Calu3 (cell line): ENCODE measurements at regions not wholly inside any gene's neighbourhood (a gene's known extent, or its start where the extent isn't known, plus 50 kb on each side); places are given as distances from the start of the nearest gene placed in this dataset.

Source experiments
- BruUV-seq: library from RNA; stranded (reverse); fragments of 400-500 nt; replicated peaks from 2 replicates; lab custom pipeline; 2021; lab: Mats Ljungman, UMichigan
- CTCF ChIA-PET: fragments of 300-600 bp; sonication (Branson Sonifier 250); formaldehyde crosslinking; loops from one replicate; lab custom pipeline; 2022; ENCODE audit warnings: antibody characterized with exemption; lab: Charles Lee
- DNase-seq: peaks from one replicate; pipeline ENCODE4 v3.0.0; 2022
- H3K27ac Mint-ChIP-seq: one replicate; pipeline ENCODE4 v1.8.0; 2022; ENCODE audit warnings: mixed read lengths; ENCODE audit not compliant: unreplicated experiment
- H3K27me3 Mint-ChIP-seq: one replicate; pipeline ENCODE4 v1.8.0; 2022; ENCODE audit warnings: mixed read lengths; ENCODE audit not compliant: unreplicated experiment
- H3K36me3 Mint-ChIP-seq: one replicate; pipeline ENCODE4 v1.8.0; 2022; ENCODE audit warnings: mild to moderate bottlenecking, moderate library complexity, mixed read lengths; ENCODE audit not compliant: insufficient read depth, unreplicated experiment
- H3K4me1 Mint-ChIP-seq: one replicate; pipeline ENCODE4 v1.8.0; 2022; ENCODE audit warnings: mild to moderate bottlenecking, low read depth, mixed read lengths; ENCODE audit not compliant: unreplicated experiment
- H3K4me3 Mint-ChIP-seq: one replicate; pipeline ENCODE4 v1.8.0; 2022; ENCODE audit warnings: mild to moderate bottlenecking, low read depth, moderate library complexity, mixed read lengths; ENCODE audit not compliant: unreplicated experiment
- H3K9me3 Mint-ChIP-seq: one replicate; pipeline ENCODE4 v1.8.0; 2022; ENCODE audit warnings: low read depth, mixed read lengths; ENCODE audit not compliant: unreplicated experiment
- intact Hi-C: fragments of 100-400 bp; cut with micrococcal nuclease; formaldehyde crosslinking; loops from one replicate; pipeline ENCODE4 v1.10.0; 2022; ENCODE audit not compliant: unreplicated experiment
- TF ChIP-seq, protein P1 (sequence below): fragments of 200-600 bp; IDR thresholded peaks from one replicate; pipeline ENCODE4 v1.8.0; 2022; ENCODE audit warnings: antibody characterized with exemption; ENCODE audit not compliant: unreplicated experiment

DNA sequence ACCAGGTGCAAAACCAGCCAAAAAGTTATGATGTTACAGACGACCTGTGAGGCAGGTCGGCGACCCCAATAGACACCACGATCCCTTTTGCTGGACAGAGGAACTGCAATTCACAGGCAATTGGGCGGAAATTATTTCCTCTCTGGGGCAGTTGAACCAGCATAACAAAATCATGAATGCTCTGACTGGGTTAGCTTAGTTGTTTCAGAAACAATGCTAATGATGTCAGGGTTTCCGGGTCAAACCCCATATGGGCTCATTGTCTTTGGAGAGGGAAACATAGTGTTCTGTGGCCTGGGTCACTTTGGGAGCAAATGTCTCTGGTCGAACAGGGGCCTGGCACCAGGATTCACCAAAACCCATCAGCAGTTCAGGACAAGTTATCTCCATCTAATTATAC lies 669.1 kb upstream of the NRP1 start:
- H3K9me3 Mint-ChIP-seq, result no peaks in the 10 kb centered on the region
- TF ChIP-seq, protein P1, sequence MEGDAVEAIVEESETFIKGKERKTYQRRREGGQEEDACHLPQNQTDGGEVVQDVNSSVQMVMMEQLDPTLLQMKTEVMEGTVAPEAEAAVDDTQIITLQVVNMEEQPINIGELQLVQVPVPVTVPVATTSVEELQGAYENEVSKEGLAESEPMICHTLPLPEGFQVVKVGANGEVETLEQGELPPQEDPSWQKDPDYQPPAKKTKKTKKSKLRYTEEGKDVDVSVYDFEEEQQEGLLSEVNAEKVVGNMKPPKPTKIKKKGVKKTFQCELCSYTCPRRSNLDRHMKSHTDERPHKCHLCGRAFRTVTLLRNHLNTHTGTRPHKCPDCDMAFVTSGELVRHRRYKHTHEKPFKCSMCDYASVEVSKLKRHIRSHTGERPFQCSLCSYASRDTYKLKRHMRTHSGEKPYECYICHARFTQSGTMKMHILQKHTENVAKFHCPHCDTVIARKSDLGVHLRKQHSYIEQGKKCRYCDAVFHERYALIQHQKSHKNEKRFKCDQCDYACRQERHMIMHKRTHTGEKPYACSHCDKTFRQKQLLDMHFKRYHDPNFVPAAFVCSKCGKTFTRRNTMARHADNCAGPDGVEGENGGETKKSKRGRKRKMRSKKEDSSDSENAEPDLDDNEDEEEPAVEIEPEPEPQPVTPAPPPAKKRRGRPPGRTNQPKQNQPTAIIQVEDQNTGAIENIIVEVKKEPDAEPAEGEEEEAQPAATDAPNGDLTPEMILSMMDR, result no peak
- BruUV-seq, result no TSS peak
- H3K36me3 Mint-ChIP-seq, result no peaks in the 10 kb centered on the region
- H3K27me3 Mint-ChIP-seq, result no peaks in the 10 kb centered on the region
- CTCF ChIA-PET, result no interaction called here
- no peak for DNase-seq
- no peak overlapping the region for H3K27ac Mint-ChIP-seq
- intact Hi-C loops, result no loop called here
- H3K4me1 Mint-ChIP-seq, result no peaks in the 10 kb centered on the region
- H3K4me3 Mint-ChIP-seq, result no peak overlapping the region

DNA sequence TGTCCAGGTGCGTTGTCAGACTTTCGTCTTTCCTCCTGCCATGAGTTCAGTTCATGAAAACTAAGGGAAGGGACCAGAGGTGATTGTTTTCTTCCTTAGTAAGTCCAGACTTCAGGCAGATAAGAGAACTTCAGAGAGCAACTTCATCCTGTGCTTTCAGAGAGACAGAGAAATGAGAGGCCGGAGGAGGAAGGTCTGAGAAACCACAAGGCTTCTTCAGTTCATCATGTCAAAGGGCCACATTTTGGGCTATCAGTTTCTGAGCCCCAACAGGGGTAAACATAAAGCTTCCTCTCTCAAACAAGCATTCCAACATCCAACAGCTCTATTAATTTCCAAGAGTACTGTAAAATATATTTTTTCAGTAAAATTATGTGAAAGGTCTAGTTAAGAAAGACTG lies 668.4 kb upstream of the NRP1 start:
- no peak overlapping the region for H3K4me3 Mint-ChIP-seq
- no TSS peak for BruUV-seq
- TF ChIP-seq, protein P1, result no peak
- DNase-seq, result no peak
- no peaks in the 10 kb centered on the region for H3K4me1 Mint-ChIP-seq
- no peaks in the 10 kb centered on the region for H3K27me3 Mint-ChIP-seq
- H3K27ac Mint-ChIP-seq, result no peak overlapping the region
- H3K36me3 Mint-ChIP-seq, result no peaks in the 10 kb centered on the region
- intact Hi-C loops, result no loop called here
- no peaks in the 10 kb centered on the region for H3K9me3 Mint-ChIP-seq
- CTCF ChIA-PET, result no interaction called here

DNA sequence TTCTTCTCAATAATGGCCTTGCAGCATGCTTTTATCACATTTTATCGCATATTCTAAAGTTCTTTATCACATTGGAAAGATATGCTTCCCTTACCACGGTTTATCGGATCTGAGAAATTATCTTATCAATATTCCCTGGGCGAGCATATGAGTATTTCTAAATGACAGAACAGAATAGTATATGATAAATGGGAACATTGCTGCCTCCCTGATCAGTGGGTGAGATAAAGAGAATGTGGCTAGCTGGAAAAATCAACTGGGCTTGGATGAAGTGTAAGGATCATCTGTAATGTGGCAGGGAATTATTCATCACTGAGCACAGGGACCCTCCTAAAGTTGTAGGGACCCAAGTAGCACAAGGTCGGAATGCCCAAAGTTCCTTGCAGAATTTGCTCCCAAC lies 667.4 kb upstream of the NRP1 start:
- no peak for DNase-seq
- Mint-ChIP-seq H3K4me1 (no peaks in the 10 kb centered on the region), H3K9me3 (no peaks in the 10 kb centered on the region), H3K27ac (no peak overlapping the region), H3K36me3 (no peaks in the 10 kb centered on the region), H3K4me3 (no peak overlapping the region), H3K27me3 (no peaks in the 10 kb centered on the region)
- TF ChIP-seq, protein P1, result no peak
- CTCF ChIA-PET, result no interaction called here
- intact Hi-C loops, result no loop called here
- no TSS peak for BruUV-seq

DNA sequence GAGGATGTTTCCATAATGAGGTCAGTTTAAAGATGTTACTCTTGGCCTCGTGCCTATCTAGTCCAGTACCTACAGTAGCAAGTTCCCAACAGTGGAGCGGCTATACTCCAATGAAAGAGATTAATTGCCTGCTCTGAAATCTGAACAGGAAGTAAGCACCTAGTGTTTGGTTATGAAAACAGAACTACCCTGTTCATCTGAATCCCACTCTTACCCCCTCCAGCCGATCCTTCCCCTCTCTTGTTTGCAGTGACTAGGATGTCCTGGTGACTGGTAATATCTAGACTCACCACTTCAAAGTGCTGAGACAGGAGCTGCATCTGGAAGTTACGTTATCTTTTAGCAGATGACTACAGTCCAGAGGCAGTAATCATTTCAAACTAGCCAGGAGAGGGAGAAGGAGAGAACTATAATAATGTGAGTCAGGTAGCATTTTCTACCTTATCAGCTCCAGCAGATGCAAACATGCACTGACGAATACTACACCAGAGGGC lies 666.7 kb upstream of the NRP1 start:
- H3K27ac Mint-ChIP-seq, result no peak overlapping the region
- no peak for DNase-seq
- H3K27me3 Mint-ChIP-seq, result no peaks in the 10 kb centered on the region
- no peak overlapping the region for H3K4me3 Mint-ChIP-seq
- intact Hi-C loops, result no loop called here
- H3K9me3 Mint-ChIP-seq, result no peaks in the 10 kb centered on the region
- no peaks in the 10 kb centered on the region for H3K4me1 Mint-ChIP-seq
- TF ChIP-seq, protein P1, result no peak
- H3K36me3 Mint-ChIP-seq, result no peaks in the 10 kb centered on the region
- no TSS peak for BruUV-seq
- CTCF ChIA-PET, result no interaction called here
